SU-DHL-6 (cell line): ENCODE measurements at regions not wholly inside any gene's neighbourhood (a gene's known extent, or its start where the extent isn't known, plus 50 kb on each side); places are given as distances from the start of the nearest gene placed in this dataset.

Experiments used
- EZH2phosphoT487 ChIP-seq: fragments of 200-600 bp; sonication (generic), shearing (Covaris generic); conservative IDR thresholded peaks from 2 replicates; pipeline ENCODE4 v1.6.1; 2018; ENCODE audit warnings: mild to moderate bottlenecking, antibody characterized with exemption, low read length, moderate library complexity, mixed read lengths
- TF ChIP-seq, protein P1 (sequence below): fragments of 200-600 bp; sonication (generic); IDR thresholded peaks from one replicate; pipeline ENCODE4 v1.5.1; 2017; ENCODE audit warnings: antibody characterized with exemption, mild to moderate bottlenecking, low read length, moderate library complexity; ENCODE audit not compliant: insufficient read depth, poor library complexity, severe bottlenecking

DNA sequence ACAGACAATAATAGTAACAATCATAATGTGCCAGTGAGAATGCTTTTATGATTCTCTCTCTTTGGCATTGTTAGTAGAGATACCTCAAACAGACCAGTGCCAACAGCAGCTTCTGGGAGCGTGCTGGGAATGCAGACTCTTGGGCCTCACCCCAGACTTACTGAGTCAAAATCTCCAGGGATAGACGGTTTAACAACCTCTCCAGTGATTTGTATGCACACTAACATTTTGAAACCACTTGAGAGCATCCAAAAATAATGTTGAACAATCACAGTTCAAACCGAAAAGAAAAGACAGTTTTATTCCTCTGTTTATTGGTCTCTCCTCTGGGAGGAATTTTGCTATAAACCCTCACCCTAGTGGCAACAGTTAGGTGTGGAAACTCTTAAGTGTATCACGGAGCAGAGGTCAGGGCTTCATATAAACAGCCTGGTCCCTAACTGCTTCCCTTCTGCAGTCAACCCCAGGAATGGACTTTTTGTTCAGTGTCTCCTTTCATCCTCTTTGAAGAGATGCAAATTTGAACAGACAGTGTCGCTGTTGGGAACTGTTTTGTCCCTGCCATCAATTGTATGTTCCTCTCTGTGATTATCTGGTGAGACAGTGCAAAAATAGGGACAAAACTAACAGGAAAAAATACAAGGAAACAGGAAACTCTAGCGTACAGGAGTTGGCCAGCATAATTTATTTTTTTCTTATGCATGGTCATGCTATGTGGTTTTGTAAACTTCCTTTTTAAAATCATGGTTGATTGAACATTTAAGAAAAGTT, 162.4 kb upstream of the BTBD3 start:
- TF ChIP-seq, protein P1, sequence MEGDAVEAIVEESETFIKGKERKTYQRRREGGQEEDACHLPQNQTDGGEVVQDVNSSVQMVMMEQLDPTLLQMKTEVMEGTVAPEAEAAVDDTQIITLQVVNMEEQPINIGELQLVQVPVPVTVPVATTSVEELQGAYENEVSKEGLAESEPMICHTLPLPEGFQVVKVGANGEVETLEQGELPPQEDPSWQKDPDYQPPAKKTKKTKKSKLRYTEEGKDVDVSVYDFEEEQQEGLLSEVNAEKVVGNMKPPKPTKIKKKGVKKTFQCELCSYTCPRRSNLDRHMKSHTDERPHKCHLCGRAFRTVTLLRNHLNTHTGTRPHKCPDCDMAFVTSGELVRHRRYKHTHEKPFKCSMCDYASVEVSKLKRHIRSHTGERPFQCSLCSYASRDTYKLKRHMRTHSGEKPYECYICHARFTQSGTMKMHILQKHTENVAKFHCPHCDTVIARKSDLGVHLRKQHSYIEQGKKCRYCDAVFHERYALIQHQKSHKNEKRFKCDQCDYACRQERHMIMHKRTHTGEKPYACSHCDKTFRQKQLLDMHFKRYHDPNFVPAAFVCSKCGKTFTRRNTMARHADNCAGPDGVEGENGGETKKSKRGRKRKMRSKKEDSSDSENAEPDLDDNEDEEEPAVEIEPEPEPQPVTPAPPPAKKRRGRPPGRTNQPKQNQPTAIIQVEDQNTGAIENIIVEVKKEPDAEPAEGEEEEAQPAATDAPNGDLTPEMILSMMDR = no peak
- no peak for TF ChIP-seq EZH2phosphoT487
